Activated T-helper 2 cell treated with anti-CD3 and anti-CD28 coated beads, Interferon-gamma antibody, Interleukin-2, Interleukin-4, amounts not matched to agents 10 μg/mL and 5 μg/mL and 100 μg/mL, durations not matched to agents 14 hours and 24 hours and 36 hours (primary cell): ENCODE measurements at regions not wholly inside any gene's neighbourhood (a gene's known extent, or its start where the extent isn't known, plus 50 kb on each side); places are given as distances from the start of the nearest gene placed in this dataset.

ENCODE experiments used
- DNase-seq: peaks from one replicate; pipeline ENCODE4 v3.0.0; 2021; ENCODE audit warnings: low spot score
- H3K27ac Mint-ChIP-seq: one replicate; pipeline ENCODE4 v1.8.0; 2021; ENCODE audit warnings: mixed read lengths
- H3K27me3 Mint-ChIP-seq: one replicate; pipeline ENCODE4 v1.8.0; 2021; ENCODE audit warnings: low read depth, mixed read lengths
- H3K36me3 Mint-ChIP-seq: one replicate; pipeline ENCODE4 v1.8.0; 2021; ENCODE audit warnings: low read depth, mixed read lengths
- H3K4me1 Mint-ChIP-seq: one replicate; pipeline ENCODE4 v1.8.0; 2021; ENCODE audit warnings: low read depth, mixed read lengths
- H3K4me3 Mint-ChIP-seq: one replicate; pipeline ENCODE4 v1.8.0; 2021; ENCODE audit warnings: low read depth, mild to moderate bottlenecking, moderate library complexity, mixed read lengths
- H3K9me3 Mint-ChIP-seq: one replicate; pipeline ENCODE4 v1.8.0; 2021; ENCODE audit warnings: mixed read lengths
- intact Hi-C: fragments of 100-400 bp; cut with micrococcal nuclease; formaldehyde crosslinking; loops from one replicate; pipeline ENCODE4 v1.15.1; 2023

- Mint-ChIP-seq H3K4me1 (no peaks in the 10 kb centered on the region), H3K36me3 (no peaks in the 10 kb centered on the region), H3K27me3 (no peaks in the 10 kb centered on the region), H3K9me3 (no peaks in the 10 kb centered on the region), H3K4me3 (no peak overlapping the region), H3K27ac (no peak overlapping the region)
- DNase-seq: no peak
- intact Hi-C loops: no loop called here
These were observed 191.5 kb upstream of the GDNF start for GRCh38 chr5:38031304-38031703.

GRCh38 chr5:38029397-38030065 is 189.7 kb upstream of the GDNF start:
- Mint-ChIP-seq H3K27ac (no peak overlapping the region), H3K36me3 (no peaks in the 10 kb centered on the region), H3K4me1 (no peaks in the 10 kb centered on the region), H3K9me3 (no peaks in the 10 kb centered on the region), H3K4me3 (no peak overlapping the region), H3K27me3 (no peaks in the 10 kb centered on the region)
- intact Hi-C loops: no loop called here
- DNase-seq: no peak

- Mint-ChIP-seq H3K9me3 (no peaks in the 10 kb centered on the region), H3K4me1 (no peaks in the 10 kb centered on the region), H3K36me3 (no peaks in the 10 kb centered on the region), H3K27me3 (no peaks in the 10 kb centered on the region), H3K27ac (no peak overlapping the region), H3K4me3 (no peak overlapping the region)
- DNase-seq: no peak
- intact Hi-C loops: no loop called here
These were observed 184.0 kb upstream of the GDNF start for GRCh38 chr5:38023799-38024198.

GRCh38 chr5:38023371-38023770 is 183.5 kb upstream of the GDNF start:
- no peak overlapping the region for H3K4me3 Mint-ChIP-seq
- intact Hi-C loops: no loop called here
- no peaks in the 10 kb centered on the region for H3K4me1 Mint-ChIP-seq
- DNase-seq: no peak
- no peaks in the 10 kb centered on the region for H3K36me3 Mint-ChIP-seq
- no peaks in the 10 kb centered on the region for H3K27me3 Mint-ChIP-seq
- no peaks in the 10 kb centered on the region for H3K9me3 Mint-ChIP-seq
- H3K27ac Mint-ChIP-seq: no peak overlapping the region

- Mint-ChIP-seq H3K4me3 (no peak overlapping the region), H3K27ac (no peak overlapping the region), H3K4me1 (no peaks in the 10 kb centered on the region), H3K27me3 (no peaks in the 10 kb centered on the region), H3K36me3 (no peaks in the 10 kb centered on the region), H3K9me3 (no peaks in the 10 kb centered on the region)
- no peak for DNase-seq
- intact Hi-C loops: no loop called here
These were observed 182.8 kb upstream of the GDNF start for GRCh38 chr5:38022631-38023030.

GRCh38 chr5:38018016-38018415 is 178.2 kb upstream of the GDNF start:
- no peaks in the 10 kb centered on the region for H3K27me3 Mint-ChIP-seq

GRCh38 chr5:38013107-38013506 is 173.3 kb upstream of the GDNF start:
- H3K4me3 Mint-ChIP-seq: no peak overlapping the region
- H3K27ac Mint-ChIP-seq: no peak overlapping the region
- no peaks in the 10 kb centered on the region for H3K9me3 Mint-ChIP-seq
- no peak for DNase-seq
- H3K4me1 Mint-ChIP-seq: no peaks in the 10 kb centered on the region
- no peaks in the 10 kb centered on the region for H3K36me3 Mint-ChIP-seq
- no peaks in the 10 kb centered on the region for H3K27me3 Mint-ChIP-seq
- intact Hi-C loops: no loop called here

More at GRCh38 chr5:38018016-38018415, 178.2 kb upstream of the GDNF start:
- Mint-ChIP-seq H3K4me3 (no peak overlapping the region), H3K36me3 (no peaks in the 10 kb centered on the region), H3K9me3 (no peaks in the 10 kb centered on the region), H3K27ac (no peak overlapping the region), H3K4me1 (no peaks in the 10 kb centered on the region)
- intact Hi-C loops: no loop called here
- DNase-seq: no peak

- H3K27ac Mint-ChIP-seq: no peak overlapping the region
- H3K27me3 Mint-ChIP-seq: no peaks in the 10 kb centered on the region
- no peaks in the 10 kb centered on the region for H3K4me1 Mint-ChIP-seq
- no peak overlapping the region for H3K4me3 Mint-ChIP-seq
- no peaks in the 10 kb centered on the region for H3K36me3 Mint-ChIP-seq
- no peaks in the 10 kb centered on the region for H3K9me3 Mint-ChIP-seq
- intact Hi-C loops: no loop called here
- DNase-seq: no peak
These were observed 171.9 kb upstream of the GDNF start for GRCh38 chr5:38011668-38012188.

GRCh38 chr5:38009749-38010358 is 170.0 kb upstream of the GDNF start:
- Mint-ChIP-seq H3K4me3 (no peak overlapping the region), H3K4me1 (no peaks in the 10 kb centered on the region), H3K27me3 (no peaks in the 10 kb centered on the region), H3K9me3 (no peaks in the 10 kb centered on the region), H3K27ac (no peak overlapping the region), H3K36me3 (no peaks in the 10 kb centered on the region)
- DNase-seq: no peak
- intact Hi-C loops: no loop called here

- Mint-ChIP-seq H3K27me3 (no peaks in the 10 kb centered on the region), H3K4me3 (no peak overlapping the region), H3K27ac (no peak overlapping the region), H3K4me1 (no peaks in the 10 kb centered on the region), H3K36me3 (no peaks in the 10 kb centered on the region), H3K9me3 (no peaks in the 10 kb centered on the region)
- intact Hi-C loops: no loop called here
- no peak for DNase-seq
These were observed 168.4 kb upstream of the GDNF start for GRCh38 chr5:38008198-38008597.

GRCh38 chr5:37999593-37999992 is 159.8 kb upstream of the GDNF start:
- intact Hi-C loops: no loop called here
- H3K4me3 Mint-ChIP-seq: no peak overlapping the region
- no peaks in the 10 kb centered on the region for H3K9me3 Mint-ChIP-seq
- no peaks in the 10 kb centered on the region for H3K4me1 Mint-ChIP-seq
- DNase-seq: no peak
- no peaks in the 10 kb centered on the region for H3K36me3 Mint-ChIP-seq
- no peak overlapping the region for H3K27ac Mint-ChIP-seq
- H3K27me3 Mint-ChIP-seq: no peaks in the 10 kb centered on the region

- Mint-ChIP-seq H3K4me3 (no peak overlapping the region), H3K27ac (no peak overlapping the region), H3K9me3 (no peaks in the 10 kb centered on the region)
These were observed 157.1 kb upstream of the GDNF start for GRCh38 chr5:37996918-37997317.

GRCh38 chr5:37994729-37995128 is 154.9 kb upstream of the GDNF start:
- no peaks in the 10 kb centered on the region for H3K4me1 Mint-ChIP-seq
- no peak for DNase-seq
- H3K4me3 Mint-ChIP-seq: no peak overlapping the region
- H3K9me3 Mint-ChIP-seq: no peaks in the 10 kb centered on the region
- no peak overlapping the region for H3K27ac Mint-ChIP-seq
- intact Hi-C loops: no loop called here
- no peaks in the 10 kb centered on the region for H3K36me3 Mint-ChIP-seq
- no peaks in the 10 kb centered on the region for H3K27me3 Mint-ChIP-seq

More at GRCh38 chr5:37996918-37997317, 157.1 kb upstream of the GDNF start:
- H3K4me1 Mint-ChIP-seq: no peaks in the 10 kb centered on the region
- no peaks in the 10 kb centered on the region for H3K36me3 Mint-ChIP-seq
- H3K27me3 Mint-ChIP-seq: no peaks in the 10 kb centered on the region
- intact Hi-C loops: no loop called here
- DNase-seq: no peak
